Liver (tissue), 8 donors: ENCODE measurements at regions not wholly inside any gene's neighbourhood (a gene's known extent, or its start where the extent isn't known, plus 50 kb on each side); places are given as distances from the start of the nearest gene placed in this dataset.

Experiments
- DNase-seq: peaks from one replicate; pipeline ENCODE4 v3.0.0-alpha.2; 2017; ENCODE audit warnings: low spot score
- H3K27ac ChIP-seq, 2 donors: one replicate each; pipeline ENCODE4 v1.7.0; 2013; ENCODE audit warnings: inconsistent platforms in 2 of 2, low read length in 2 of 2, control low read depth in 1 of 2, low read depth in 1 of 2, mild to moderate bottlenecking in 1 of 2
- H3K27me3 ChIP-seq, 4 donors: one replicate each; pipeline versions ENCODE4 v1.6.1 to v1.7.0; 2013; ENCODE audit warnings: low read length in 3 of 4, inconsistent platforms in 1 of 4, mild to moderate bottlenecking in 1 of 4, moderate library complexity in 1 of 4; ENCODE audit not compliant: control insufficient read depth in 4 of 4, insufficient read depth in 4 of 4
- H3K36me3 ChIP-seq, 4 donors: one replicate each; pipeline versions ENCODE4 v1.6.1 to v1.7.0; 2013; ENCODE audit warnings: low read length in 3 of 4, mild to moderate bottlenecking in 3 of 4, low read depth in 1 of 4, moderate library complexity in 1 of 4; ENCODE audit not compliant: control insufficient read depth in 4 of 4, insufficient read depth in 3 of 4
- H3K4me1 ChIP-seq, 4 donors: one replicate each; pipeline versions ENCODE4 v1.6.1 to v1.7.0; 2013; ENCODE audit warnings: low read length in 3 of 4, mild to moderate bottlenecking in 3 of 4, moderate library complexity in 1 of 4; ENCODE audit not compliant: control insufficient read depth in 4 of 4, insufficient read depth in 4 of 4
- H3K4me3 ChIP-seq, 3 donors: one replicate each; pipeline versions ENCODE4 v1.6.1 to v1.7.0; 2013; ENCODE audit warnings: low read length in 3 of 3, control low read depth in 1 of 3, low read depth in 1 of 3, mild to moderate bottlenecking in 1 of 3
- H3K9ac ChIP-seq, 2 donors: one replicate each; pipeline ENCODE4 v1.7.0; 2013; ENCODE audit warnings: low read length in 2 of 2, mild to moderate bottlenecking in 2 of 2, moderate library complexity in 2 of 2, control low read depth in 1 of 2, low read depth in 1 of 2
- H3K9me3 ChIP-seq, 4 donors: one replicate each; pipeline versions ENCODE4 v1.6.1 to v1.7.0; 2013; ENCODE audit warnings: low read length in 3 of 4; ENCODE audit not compliant: control insufficient read depth in 4 of 4
- EGR1 ChIP-seq, 2 donors: IDR thresholded peaks; 2 replicates each; pipeline ENCODE4 v1.6.1; 2016 to 2018; ENCODE audit warnings: antibody characterized with exemption in 2 of 2, low read depth in 2 of 2
- FOXA1 ChIP-seq: IDR thresholded peaks from 2 replicates; pipeline ENCODE4 v1.6.1; 2016; ENCODE audit warnings: antibody characterized with exemption
- FOXA2 ChIP-seq: IDR thresholded peaks from 2 replicates; pipeline ENCODE4 v1.6.1; 2016; ENCODE audit warnings: antibody characterized with exemption
- GABPA ChIP-seq, 2 donors: IDR thresholded peaks in 1 of 2; conservative IDR thresholded peaks in 1 of 2; 2 replicates each; pipeline ENCODE4 v1.6.1; 2016; ENCODE audit warnings: antibody characterized with exemption in 2 of 2, mild to moderate bottlenecking in 1 of 2, moderate library complexity in 1 of 2
- HNF4A ChIP-seq, 2 donors: conservative IDR thresholded peaks; 2 replicates each; pipeline ENCODE4 v1.6.1; 2016; ENCODE audit warnings: antibody characterized with exemption in 2 of 2, mild to moderate bottlenecking in 2 of 2
- HNF4G ChIP-seq: IDR thresholded peaks from 2 replicates; pipeline ENCODE4 v1.6.1; 2016; ENCODE audit warnings: antibody characterized with exemption
- JUND ChIP-seq, 2 donors: IDR thresholded peaks; 2 replicates each; pipeline ENCODE4 v1.6.1; 2016; ENCODE audit warnings: antibody characterized with exemption in 2 of 2
- NR2F2 ChIP-seq: IDR thresholded peaks from 2 replicates; pipeline ENCODE4 v1.6.1; 2016; ENCODE audit warnings: antibody characterized with exemption
- RXRA ChIP-seq, 2 donors: IDR thresholded peaks; 2 replicates each; pipeline ENCODE4 v1.6.1; 2017 to 2018; ENCODE audit warnings: antibody characterized with exemption in 2 of 2, mild to moderate bottlenecking in 1 of 2
- YY1 ChIP-seq: IDR thresholded peaks from 2 replicates; pipeline ENCODE4 v1.6.1; 2016; ENCODE audit warnings: antibody characterized with exemption, mild to moderate bottlenecking
- WGBS: extraction: QIAGEN DNeasy Blood & Tissue Kit; methylation state at CpG from one replicate; pipeline ENCODE4 v1.1.7; 2013; 5-methylcytosine and 5-hydroxymethylcytosine counted together
- TF ChIP-seq, protein P1 (sequence below): IDR thresholded peaks from 2 replicates; pipeline ENCODE4 v1.6.1; 2016; ENCODE audit warnings: antibody characterized with exemption
- TF ChIP-seq, protein P2 (sequence below): IDR thresholded peaks from 2 replicates; pipeline ENCODE4 v1.6.1; 2016; ENCODE audit warnings: antibody characterized with exemption
- TF ChIP-seq, protein P3 (sequence below): fragments of 150-350 bp; IDR thresholded peaks from 2 replicates; pipeline ENCODE4 v1.5.1; 2017; ENCODE audit warnings: improper control_type of control experiment, low read depth, low read length; ENCODE audit not compliant: missing input control
- TF ChIP-seq, protein P4 (sequence below): IDR thresholded peaks from 2 replicates; pipeline ENCODE4 v1.6.1; 2016; ENCODE audit warnings: antibody characterized with exemption
- donor health status: healthy.
- donor health status: healthy.
- donor health status: healthy.
- donor health status: healthy.
- donor health status: healthy.

DNA sequence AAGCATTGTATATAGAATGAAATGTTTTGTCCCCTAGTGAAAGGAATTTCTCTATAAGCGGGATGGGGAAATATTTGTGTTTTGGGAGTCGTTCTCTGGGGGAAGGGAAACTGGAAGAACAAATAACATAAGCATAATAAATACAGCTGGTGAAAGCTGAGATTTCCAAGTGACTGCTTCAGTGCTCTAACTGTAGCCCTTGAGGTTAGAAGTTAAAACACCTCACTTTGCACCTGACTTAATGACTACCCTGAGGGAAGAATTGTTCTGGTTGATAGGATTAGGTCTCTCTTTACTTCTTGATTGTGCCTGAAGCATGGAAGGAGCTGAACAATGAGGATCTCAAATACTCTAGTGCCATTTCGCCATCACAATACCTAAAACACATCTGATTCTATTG is 307.4 kb downstream of the MAN2A1 start:
- Histone ChIP-seq H3K27ac (no peak overlapping the region), H3K9me3 (no peaks in the 10 kb centered on the region), H3K27me3 (no peaks in the 10 kb centered on the region), H3K36me3 (no peaks in the 10 kb centered on the region), H3K9ac (no peak overlapping the region), H3K4me1 (peaks cover 12 to 42% (median 26%) of the 10 kb centered on the region in 4 donors), H3K4me3 (no peak overlapping the region)
- no peak for DNase-seq
- WGBS: 78% methylated on average over 3 of the region's 3 CpGs
- TF ChIP-seq, protein P1, sequence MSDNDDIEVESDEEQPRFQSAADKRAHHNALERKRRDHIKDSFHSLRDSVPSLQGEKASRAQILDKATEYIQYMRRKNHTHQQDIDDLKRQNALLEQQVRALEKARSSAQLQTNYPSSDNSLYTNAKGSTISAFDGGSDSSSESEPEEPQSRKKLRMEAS: no peak
- TF ChIP-seq FOXA2 (no peak), HNF4A (conservative IDR thresholded peaks at IDR 0.05) (no peak), RXRA (IDR thresholded peaks at IDR 0.05) (no peak), NR2F2 (no peak), HNF4G (no peak)
- TF ChIP-seq, protein P2, sequence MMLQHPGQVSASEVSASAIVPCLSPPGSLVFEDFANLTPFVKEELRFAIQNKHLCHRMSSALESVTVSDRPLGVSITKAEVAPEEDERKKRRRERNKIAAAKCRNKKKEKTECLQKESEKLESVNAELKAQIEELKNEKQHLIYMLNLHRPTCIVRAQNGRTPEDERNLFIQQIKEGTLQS: no peak
- TF ChIP-seq, protein P3, sequence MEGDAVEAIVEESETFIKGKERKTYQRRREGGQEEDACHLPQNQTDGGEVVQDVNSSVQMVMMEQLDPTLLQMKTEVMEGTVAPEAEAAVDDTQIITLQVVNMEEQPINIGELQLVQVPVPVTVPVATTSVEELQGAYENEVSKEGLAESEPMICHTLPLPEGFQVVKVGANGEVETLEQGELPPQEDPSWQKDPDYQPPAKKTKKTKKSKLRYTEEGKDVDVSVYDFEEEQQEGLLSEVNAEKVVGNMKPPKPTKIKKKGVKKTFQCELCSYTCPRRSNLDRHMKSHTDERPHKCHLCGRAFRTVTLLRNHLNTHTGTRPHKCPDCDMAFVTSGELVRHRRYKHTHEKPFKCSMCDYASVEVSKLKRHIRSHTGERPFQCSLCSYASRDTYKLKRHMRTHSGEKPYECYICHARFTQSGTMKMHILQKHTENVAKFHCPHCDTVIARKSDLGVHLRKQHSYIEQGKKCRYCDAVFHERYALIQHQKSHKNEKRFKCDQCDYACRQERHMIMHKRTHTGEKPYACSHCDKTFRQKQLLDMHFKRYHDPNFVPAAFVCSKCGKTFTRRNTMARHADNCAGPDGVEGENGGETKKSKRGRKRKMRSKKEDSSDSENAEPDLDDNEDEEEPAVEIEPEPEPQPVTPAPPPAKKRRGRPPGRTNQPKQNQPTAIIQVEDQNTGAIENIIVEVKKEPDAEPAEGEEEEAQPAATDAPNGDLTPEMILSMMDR: no peak
- TF ChIP-seq, protein P4, sequence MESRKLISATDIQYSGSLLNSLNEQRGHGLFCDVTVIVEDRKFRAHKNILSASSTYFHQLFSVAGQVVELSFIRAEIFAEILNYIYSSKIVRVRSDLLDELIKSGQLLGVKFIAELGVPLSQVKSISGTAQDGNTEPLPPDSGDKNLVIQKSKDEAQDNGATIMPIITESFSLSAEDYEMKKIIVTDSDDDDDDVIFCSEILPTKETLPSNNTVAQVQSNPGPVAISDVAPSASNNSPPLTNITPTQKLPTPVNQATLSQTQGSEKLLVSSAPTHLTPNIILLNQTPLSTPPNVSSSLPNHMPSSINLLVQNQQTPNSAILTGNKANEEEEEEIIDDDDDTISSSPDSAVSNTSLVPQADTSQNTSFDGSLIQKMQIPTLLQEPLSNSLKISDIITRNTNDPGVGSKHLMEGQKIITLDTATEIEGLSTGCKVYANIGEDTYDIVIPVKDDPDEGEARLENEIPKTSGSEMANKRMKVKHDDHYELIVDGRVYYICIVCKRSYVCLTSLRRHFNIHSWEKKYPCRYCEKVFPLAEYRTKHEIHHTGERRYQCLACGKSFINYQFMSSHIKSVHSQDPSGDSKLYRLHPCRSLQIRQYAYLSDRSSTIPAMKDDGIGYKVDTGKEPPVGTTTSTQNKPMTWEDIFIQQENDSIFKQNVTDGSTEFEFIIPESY: no peak

DNA sequence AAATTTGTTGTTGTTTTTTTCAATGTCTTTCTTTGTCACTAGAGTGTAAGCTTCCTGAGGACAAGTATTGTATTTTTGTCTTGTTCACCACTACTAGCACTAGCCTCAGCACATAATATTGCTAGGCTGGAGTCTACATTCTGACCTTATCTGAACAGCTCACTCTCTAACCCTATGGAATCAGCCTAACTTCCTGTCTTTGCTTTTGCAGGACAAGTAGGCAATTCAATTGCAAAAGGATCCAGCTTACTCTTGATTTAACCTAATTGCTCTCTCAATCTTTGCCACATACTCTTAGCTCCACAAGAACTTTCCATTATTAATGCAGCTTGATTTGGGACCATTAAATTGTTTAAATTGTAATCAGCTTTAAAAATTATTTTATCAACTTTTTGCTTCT is 308.5 kb downstream of the MAN2A1 start:
- no peaks in the 10 kb centered on the region for H3K36me3 ChIP-seq
- no peak overlapping the region for H3K27ac ChIP-seq
- TF ChIP-seq YY1 (no peak), FOXA1 (no peak), GABPA (IDR thresholded peaks at IDR 0.05 in 1 of 2, conservative IDR thresholded peaks at IDR 0.05 in 1 of 2) (no peak), EGR1 (IDR thresholded peaks at IDR 0.05; ENCODE audit: low read depth in 2 of 2) (no peak), JUND (IDR thresholded peaks at IDR 0.05) (no peak)
- TF ChIP-seq, protein P3: no peak
- no peaks in the 10 kb centered on the region for H3K27me3 ChIP-seq
- H3K9me3 ChIP-seq: no peaks in the 10 kb centered on the region
- H3K4me3 ChIP-seq: no peak overlapping the region
- no peak for DNase-seq
- peaks cover 9 to 41% (median 22%) of the 10 kb centered on the region in 4 donors for H3K4me1 ChIP-seq
- no peak overlapping the region for H3K9ac ChIP-seq
